NCI-H2107 treated with DMSO at 0.1 percent for 48 hours (cell line): ENCODE measurements at regions not wholly inside any gene's neighbourhood (a gene's known extent, or its start where the extent isn't known, plus 50 kb on each side); places are given as distances from the start of the nearest gene placed in this dataset.
A peak's percentile ranks its signal among the peaks of the same experiment; 100 is the strongest.

Experiments used
- DNase-seq: peaks from one replicate; lab custom pipeline; 2025; ENCODE audit not compliant: unreplicated experiment; lab: John Stamatoyannopoulos, UW

DNA sequence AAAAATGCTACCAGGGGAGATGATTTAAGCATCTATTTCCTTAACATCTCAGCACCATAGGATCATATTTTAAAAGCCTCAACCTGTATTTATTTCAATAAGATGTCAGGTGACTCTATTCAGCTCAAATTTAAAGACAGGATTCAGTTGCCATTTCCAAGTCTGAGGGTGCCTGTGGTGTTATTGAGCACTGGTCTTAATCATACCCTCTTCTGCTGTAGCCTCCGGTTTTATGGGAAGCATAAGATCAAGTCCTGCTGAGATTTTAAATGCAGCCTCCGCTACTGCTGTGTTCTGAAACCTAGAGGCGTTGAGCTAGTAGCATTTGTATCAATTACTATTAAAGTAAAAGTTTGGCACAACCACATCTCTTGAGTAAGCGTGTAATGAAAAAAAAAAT is 185.7 kb upstream of the NWD2 start:
- DNase-seq = peak; percentile 0

GRCh38 chr4:37066159-37066558 is 178.4 kb upstream of the NWD2 start:
- no peak for DNase-seq

DNA sequence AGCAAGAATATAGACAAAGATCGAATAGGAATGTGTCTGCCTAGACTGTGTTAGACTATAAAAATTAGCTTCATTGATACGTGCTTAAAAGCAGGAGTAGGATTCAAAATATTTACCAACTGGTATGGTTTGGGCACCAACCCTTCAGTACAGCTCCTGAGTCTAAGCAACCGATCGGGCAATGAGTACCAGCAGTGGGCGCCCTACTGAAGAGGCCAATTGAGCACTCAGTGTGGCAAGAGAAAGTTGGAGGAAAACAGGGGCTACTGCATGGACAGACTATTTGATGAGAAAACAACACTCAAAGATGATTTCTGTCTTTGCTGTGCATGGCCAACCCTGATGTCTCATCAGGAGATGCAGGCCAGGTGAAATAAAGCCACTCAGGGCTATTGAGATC is 176.0 kb upstream of the NWD2 start:
- no peak for DNase-seq

- DNase-seq = no peak
Observed at GRCh38 chr4:37070041-37070440, 174.5 kb upstream of the NWD2 start.

GRCh38 chr4:37071576-37071975 is 173.0 kb upstream of the NWD2 start:
- DNase-seq = no peak

- no peak for DNase-seq
Observed at GRCh38 chr4:37073226-37073840, 171.2 kb upstream of the NWD2 start.

- DNase-seq = no peak
Observed at GRCh38 chr4:37082912-37083311, 161.6 kb upstream of the NWD2 start.

DNA sequence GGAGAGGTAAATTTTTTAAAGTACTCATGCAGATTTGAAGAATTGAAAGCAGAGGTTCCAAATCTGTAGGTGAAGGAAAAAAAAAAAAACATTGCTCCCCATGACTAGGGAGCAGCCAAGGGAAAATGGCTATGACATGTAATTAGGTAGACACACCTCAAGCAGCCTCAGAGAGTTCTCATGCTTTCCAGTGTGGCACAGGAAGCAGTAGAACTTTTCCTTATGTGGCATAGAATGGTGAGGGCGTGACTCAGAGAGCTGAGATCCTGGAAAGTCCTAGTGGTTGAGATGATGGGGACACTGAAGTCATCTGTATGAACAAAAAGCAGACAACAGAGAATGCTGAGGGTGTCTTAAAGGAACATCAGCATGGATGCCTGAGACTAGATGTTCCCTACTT is 148.6 kb upstream of the NWD2 start:
- no peak for DNase-seq

DNA sequence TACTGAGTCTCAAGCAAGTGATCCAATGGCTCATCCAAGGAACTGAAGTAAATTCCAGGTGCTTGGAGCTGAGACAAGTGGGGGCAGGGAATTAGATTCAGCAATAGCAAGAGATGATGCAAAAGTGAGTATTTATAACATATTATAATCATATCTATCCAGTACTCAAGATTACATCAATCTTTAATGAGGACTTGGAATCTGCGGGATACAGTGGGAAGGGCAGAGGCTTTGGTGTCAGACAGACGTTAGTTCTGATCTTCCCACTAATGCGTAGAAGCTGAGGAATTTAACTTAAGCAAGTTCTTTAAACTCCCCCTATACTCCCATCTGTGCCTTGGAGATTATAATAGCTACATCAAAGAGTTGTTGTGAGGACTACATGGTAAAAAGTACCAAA is 143.4 kb upstream of the NWD2 start:
- DNase-seq = no peak

DNA sequence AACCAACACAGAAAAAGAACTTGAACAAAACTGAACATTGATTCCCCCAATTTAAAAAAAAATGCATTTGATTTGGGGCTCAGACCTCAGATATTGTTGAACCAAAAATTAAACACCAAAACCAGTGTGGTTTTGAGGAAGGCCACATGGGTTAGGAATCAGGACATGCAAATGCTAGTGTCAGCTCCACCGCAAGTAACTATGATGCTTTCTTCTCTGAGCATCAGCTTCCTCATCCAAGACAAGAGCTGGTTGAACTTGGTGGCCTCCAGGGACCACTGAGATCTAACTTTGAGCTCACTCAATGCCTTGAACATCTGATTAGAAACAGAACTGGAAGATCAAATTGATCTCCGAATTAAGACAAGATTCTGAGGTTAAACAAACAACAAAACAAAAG is 142.9 kb upstream of the NWD2 start:
- DNase-seq = no peak

GRCh38 chr4:37109756-37110155 is 134.8 kb upstream of the NWD2 start:
- no peak for DNase-seq

GRCh38 chr4:37124800-37125199 is 119.7 kb upstream of the NWD2 start:
- no peak for DNase-seq

GRCh38 chr4:37126051-37126450 is 118.5 kb upstream of the NWD2 start:
- DNase-seq = no peak

- DNase-seq = no peak
Observed at GRCh38 chr4:37130465-37130864, 114.1 kb upstream of the NWD2 start.

- no peak for DNase-seq
Observed at GRCh38 chr4:37132351-37132974, 112.1 kb upstream of the NWD2 start.

DNA sequence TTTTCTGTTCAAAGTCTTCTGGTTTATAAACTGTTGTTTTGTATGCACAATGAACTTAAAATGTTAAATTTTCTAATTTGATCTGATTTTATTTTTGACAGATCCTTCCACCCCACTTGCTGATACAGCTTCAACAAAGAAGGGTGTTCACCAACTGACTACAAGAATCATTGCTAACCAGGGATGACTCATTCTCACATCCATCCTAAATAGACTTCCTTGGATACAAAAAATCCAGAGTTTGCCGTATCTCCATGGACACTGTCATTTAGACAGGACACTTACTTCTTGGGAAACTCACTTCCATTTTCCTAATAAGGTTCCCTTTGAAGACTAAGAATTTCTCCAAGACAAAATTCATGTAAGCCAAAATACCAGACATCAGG is 111.6 kb upstream of the NWD2 start:
- no peak for DNase-seq

GRCh38 chr4:37138019-37138653 is 106.4 kb upstream of the NWD2 start:
- no peak for DNase-seq

DNA sequence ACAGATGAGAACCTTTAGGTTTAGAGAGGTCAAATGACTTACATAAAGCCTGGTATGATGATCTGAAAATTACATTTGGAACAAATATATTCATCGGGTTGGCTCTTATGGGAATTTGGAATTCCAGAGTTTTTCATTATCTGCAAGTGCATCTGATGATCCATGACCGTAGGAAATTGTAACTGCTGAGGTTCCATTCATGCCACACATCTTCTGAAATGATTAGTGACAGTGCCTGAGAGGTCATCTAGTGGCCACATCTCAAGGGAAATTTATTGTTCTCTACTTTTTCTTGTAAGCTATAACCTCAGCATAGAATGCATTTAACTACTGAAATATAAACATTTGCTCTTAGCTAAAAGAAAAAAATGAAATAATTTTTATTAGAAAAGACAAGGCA is 105.8 kb upstream of the NWD2 start:
- DNase-seq = no peak

GRCh38 chr4:37139987-37140386 is 104.6 kb upstream of the NWD2 start:
- DNase-seq = no peak

GRCh38 chr4:37146260-37146659 is 98.3 kb upstream of the NWD2 start:
- DNase-seq = no peak

DNA sequence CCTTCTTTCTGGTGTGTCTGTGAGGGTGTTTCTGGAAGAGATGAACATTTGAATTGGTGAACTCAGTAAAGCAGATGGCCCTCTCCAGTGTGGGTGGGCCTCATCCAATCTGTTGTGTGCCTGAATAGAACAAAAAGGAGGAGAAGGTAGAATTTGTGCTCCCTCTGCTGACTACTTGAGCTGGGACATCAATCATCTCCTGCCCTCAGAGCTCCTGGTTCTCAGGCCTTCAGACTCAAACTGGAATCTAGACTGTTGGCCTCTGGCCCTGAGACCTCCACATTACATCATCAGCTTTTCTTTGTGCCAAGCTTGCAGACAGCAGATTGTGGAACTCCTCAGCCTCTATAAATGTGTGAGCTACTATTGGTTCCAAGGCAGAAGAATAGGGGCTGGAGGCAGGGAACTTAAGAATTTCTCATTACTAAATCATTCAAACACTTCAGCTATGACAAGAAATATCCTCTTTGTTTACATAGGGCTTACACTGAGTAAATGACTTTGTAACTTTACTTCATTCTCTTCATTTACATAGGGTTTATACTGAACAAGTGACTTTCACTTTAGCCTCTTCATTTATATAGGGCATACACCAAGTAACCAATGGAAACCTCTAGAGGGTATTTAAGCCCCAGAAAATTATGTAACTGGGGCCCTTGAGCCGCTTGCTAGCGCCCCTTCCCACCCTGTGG is 86.9 kb upstream of the NWD2 start:
- no peak for DNase-seq

GRCh38 chr4:37160653-37161052 is 83.9 kb upstream of the NWD2 start:
- no peak for DNase-seq
